ENCODE measurements at regions not wholly inside any gene's neighbourhood (a gene's known extent, or its start where the extent isn't known, plus 50 kb on each side); places are given as distances from the start of the nearest gene placed in this dataset.

DNA sequence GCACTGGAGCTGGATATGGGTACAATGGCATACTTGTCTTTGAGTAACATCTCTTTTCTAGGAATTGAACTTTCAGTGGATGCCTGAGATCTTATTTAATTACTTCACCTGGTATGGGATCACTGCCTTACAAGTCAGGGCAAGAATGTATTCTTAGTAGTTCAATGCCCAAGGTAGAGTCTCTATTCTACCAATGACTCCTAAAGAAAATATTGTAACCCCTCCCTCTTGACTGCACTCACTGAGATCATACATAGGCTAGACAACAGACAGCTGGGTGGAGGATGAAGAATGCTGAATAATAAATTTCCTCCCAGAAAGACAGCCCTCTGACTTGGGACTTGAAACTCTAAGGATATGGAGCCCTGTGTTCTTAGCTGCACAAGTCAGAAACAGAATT is 1216.3 kb upstream of the ACO1 start:
- no peak for TF ChIP-seq CTCF (IDR thresholded peaks at IDR 0.05)
- intact Hi-C loops (cut with DNase I) = no loop called here
- Histone ChIP-seq H3K4me3 (no peak overlapping the region), H3K27me3 (no peaks in the 10 kb centered on the region), H3K9ac (ENCODE audit: low read depth in 2 of 2, low read length in 2 of 2) (no peak overlapping the region), H3K4me1 (no peaks in the 10 kb centered on the region), H3K27ac (no peak overlapping the region), H3K36me3 (no peaks in the 10 kb centered on the region), H3K9me3 (no peaks in the 10 kb centered on the region)
- DNase-seq = no peak

GRCh38 chr9:31174681-31175080 is 1209.8 kb upstream of the ACO1 start:
- Histone ChIP-seq H3K4me1 (no peaks in the 10 kb centered on the region), H3K27ac (no peak overlapping the region), H3K9ac (ENCODE audit: low read depth in 2 of 2, low read length in 2 of 2) (no peak overlapping the region), H3K4me3 (no peak overlapping the region), H3K9me3 (no peaks in the 10 kb centered on the region), H3K27me3 (no peaks in the 10 kb centered on the region), H3K36me3 (no peaks in the 10 kb centered on the region)
- no peak for DNase-seq
- intact Hi-C loops (cut with DNase I) = no loop called here
- TF ChIP-seq CTCF (IDR thresholded peaks at IDR 0.05) = no peak

DNA sequence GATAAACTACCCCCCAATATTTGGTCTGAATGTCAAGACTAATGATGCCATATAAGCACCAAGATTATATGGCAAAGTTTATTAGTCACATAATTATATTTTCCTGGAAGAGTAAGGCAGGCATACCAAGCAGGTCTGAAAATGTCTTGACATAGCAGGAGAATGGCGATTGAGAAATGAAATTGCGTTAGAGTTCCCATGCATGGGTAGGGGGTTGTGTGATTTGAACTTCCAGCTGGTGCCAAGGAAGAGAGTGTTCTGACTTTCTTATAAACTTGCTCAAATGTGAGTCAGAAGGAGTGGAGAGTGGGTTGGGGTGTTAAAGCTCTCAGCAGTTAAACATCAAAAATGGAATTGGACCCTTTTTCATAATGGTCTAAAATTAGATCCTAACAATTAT is 1200.6 kb upstream of the ACO1 start:
- H3K27me3 ChIP-seq = no peaks in the 10 kb centered on the region
- H3K4me1 ChIP-seq = no peaks in the 10 kb centered on the region
- no peak for DNase-seq
- TF ChIP-seq CTCF (IDR thresholded peaks at IDR 0.05) = no peak
- no peak overlapping the region for H3K4me3 ChIP-seq
- H3K27ac ChIP-seq = no peak overlapping the region
- intact Hi-C loops (cut with DNase I) = no loop called here
- no peak overlapping the region for H3K9ac ChIP-seq (ENCODE audit: low read depth in 2 of 2, low read length in 2 of 2)
- H3K36me3 ChIP-seq = no peaks in the 10 kb centered on the region
- no peaks in the 10 kb centered on the region for H3K9me3 ChIP-seq

DNA sequence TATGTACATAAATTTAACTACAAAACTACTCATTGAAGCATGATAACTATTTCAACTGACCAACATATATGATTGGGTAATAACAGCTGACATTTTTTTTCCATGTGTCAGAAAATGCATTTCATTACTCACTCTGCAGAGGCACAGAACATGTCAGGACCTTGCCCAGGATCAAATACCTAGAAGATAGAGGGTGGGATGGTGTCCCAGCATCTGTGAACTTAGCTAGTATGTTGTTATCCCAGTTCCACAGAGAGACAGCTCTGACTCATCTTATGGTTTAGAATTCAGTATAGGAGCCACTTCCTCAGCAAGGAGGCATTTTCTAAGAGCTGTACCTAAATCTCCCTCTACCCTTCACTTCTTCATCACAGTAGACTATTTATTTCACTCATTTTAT is 1198.6 kb upstream of the ACO1 start:
- intact Hi-C loops (cut with DNase I) = no loop called here

DNA sequence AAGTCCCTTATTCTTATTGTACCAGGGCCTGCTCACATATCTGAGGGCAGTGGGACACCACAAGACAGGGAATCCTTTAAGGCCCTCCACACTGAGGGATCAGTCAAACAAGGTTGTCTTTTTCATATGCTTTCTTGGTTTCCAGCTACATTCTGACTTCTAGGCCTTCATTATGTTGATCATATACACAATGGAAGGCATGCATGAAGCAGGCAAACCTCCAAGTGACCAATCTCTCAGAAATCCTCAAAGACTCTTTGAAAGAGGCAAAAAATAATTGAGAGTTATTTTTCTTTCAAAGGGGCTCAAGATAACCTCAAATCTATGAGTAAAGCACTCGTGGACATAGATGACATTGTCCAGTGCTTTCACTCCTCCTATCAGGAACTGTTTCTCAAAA is 1195.9 kb upstream of the ACO1 start:
- Histone ChIP-seq H3K27me3 (no peaks in the 10 kb centered on the region), H3K27ac (no peak overlapping the region), H3K36me3 (no peaks in the 10 kb centered on the region), H3K9me3 (no peaks in the 10 kb centered on the region), H3K4me1 (no peaks in the 10 kb centered on the region), H3K9ac (ENCODE audit: low read depth in 2 of 2, low read length in 2 of 2) (no peak overlapping the region), H3K4me3 (no peak overlapping the region)
- TF ChIP-seq CTCF (IDR thresholded peaks at IDR 0.05) = no peak
- no peak for DNase-seq
- intact Hi-C loops (cut with DNase I) = no loop called here

More for the DNA sequence above, 1198.6 kb upstream of the ACO1 start:
- no peak overlapping the region for H3K9ac ChIP-seq (ENCODE audit: low read depth in 2 of 2, low read length in 2 of 2)
- DNase-seq = no peak
- no peaks in the 10 kb centered on the region for H3K4me1 ChIP-seq
- H3K27me3 ChIP-seq = no peaks in the 10 kb centered on the region
- no peaks in the 10 kb centered on the region for H3K9me3 ChIP-seq
- H3K4me3 ChIP-seq = no peak overlapping the region
- TF ChIP-seq CTCF (IDR thresholded peaks at IDR 0.05) = no peak
- H3K36me3 ChIP-seq = no peaks in the 10 kb centered on the region
- H3K27ac ChIP-seq = no peak overlapping the region
